ENCODE measurements at regions not wholly inside any gene's neighbourhood (a gene's known extent, or its start where the extent isn't known, plus 50 kb on each side); places are given as distances from the start of the nearest gene placed in this dataset.

DNA sequence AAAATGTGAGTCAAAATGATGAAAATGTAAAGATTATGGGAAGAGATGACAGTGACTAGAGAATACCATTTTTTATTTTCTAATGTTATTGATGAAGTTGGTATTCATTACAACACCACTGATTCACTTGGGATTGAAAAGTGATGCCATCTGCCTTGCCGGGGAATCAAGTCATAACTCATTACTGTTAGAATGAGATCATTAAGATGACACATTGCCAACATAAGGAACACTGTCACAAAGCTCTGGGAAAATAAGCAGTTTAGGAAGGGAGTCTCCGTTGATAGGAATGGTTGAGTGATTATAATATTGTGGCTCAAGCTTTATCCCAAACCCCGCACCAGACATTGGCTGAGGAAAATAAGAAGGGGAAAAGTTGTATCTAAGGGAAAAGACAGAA is 121.5 kb upstream of the PLPP4 start:
- ChIA-PET CTCF (interaction anchor here (1.5 kb wide), 1 partner anchor 87 kb away, joined by 3 read pairs; no protein-coding TSS in a partner anchor), POLR2A (no interaction called here)
- no peak overlapping the region for H3K4me3 ChIP-seq (ENCODE audit: low read depth, low read length)
- TF ChIP-seq, protein P1, sequence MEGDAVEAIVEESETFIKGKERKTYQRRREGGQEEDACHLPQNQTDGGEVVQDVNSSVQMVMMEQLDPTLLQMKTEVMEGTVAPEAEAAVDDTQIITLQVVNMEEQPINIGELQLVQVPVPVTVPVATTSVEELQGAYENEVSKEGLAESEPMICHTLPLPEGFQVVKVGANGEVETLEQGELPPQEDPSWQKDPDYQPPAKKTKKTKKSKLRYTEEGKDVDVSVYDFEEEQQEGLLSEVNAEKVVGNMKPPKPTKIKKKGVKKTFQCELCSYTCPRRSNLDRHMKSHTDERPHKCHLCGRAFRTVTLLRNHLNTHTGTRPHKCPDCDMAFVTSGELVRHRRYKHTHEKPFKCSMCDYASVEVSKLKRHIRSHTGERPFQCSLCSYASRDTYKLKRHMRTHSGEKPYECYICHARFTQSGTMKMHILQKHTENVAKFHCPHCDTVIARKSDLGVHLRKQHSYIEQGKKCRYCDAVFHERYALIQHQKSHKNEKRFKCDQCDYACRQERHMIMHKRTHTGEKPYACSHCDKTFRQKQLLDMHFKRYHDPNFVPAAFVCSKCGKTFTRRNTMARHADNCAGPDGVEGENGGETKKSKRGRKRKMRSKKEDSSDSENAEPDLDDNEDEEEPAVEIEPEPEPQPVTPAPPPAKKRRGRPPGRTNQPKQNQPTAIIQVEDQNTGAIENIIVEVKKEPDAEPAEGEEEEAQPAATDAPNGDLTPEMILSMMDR (IDR thresholded peaks at IDR 0.05; ENCODE audit: insufficient read depth, low read length, missing control alignments): no peak
- no peak for DNase-seq (ENCODE audit: low read depth, low spot score)

DNA sequence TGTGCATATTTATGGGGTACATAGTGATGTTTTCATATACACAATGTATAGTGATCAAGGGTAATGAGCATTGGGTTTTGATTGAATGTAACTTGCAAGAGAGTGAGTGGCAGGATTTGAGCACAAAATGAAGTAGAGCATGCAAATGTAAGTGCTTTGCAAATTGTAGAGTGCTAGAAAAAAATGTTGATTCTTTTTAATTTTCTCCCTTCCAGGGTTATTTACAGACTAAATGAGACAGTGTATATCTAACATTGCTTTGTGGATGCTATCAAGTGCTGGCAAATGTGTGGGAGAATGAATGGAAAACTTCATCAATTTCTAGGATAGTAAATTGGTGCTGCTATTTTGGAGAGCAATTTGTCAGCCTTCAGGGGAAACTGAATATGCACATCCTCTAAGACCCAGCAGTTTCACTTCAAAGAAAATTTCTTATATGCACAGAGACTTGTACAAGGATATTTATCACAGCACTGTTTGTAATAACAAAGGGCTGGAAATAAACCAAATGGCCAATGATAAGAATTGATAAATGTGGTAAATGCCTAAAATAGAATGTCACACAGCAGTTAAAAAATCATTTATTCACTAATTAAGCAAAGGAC is 120.6 kb upstream of the PLPP4 start:
- CTCF ChIA-PET: interaction anchor here (0.8 to 2.1 kb wide), 9 partner anchors 8 to 87 kb away, joined by 3 to 12 read pairs (median 3); no protein-coding TSS in a partner anchor
- POLR2A ChIA-PET: no interaction called here
- no peak for DNase-seq (ENCODE audit: low read depth, low spot score)
- no peak overlapping the region for H3K4me3 ChIP-seq (ENCODE audit: low read depth, low read length)
- TF ChIP-seq, protein P1 (IDR thresholded peaks at IDR 0.05; ENCODE audit: insufficient read depth, low read length, missing control alignments): no peak

DNA sequence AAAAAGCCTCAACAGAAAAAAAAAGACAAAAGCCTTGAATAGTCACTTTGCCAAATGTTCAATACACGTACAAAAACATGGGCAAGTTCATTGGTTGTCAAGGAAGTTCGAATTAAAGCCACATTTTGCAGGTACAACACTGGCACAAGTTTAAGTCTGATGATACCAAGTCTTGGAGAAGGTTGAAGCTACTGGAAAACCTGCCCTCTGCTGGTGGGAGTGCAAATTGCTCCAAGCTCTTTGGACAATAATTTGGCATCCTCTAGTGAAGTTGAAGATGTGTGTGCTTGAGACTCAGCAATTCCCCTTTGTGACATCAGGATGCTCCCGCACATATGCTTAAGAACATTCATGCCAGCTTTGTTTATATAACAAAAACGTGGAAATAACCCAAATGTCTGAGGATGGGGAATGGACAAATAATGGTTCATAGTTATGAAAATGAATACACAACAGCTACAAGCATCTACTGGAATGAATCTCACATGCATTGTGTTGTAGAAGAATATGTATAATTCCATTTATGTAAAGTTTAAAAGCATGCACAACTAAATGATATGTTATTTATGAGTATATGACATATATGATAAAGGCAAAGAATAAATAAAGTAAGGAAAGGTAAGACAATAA is 120.0 kb upstream of the PLPP4 start:
- ChIA-PET POLR2A (no interaction called here), CTCF (interaction anchor here (0.8 to 2.1 kb wide), 9 partner anchors 8 to 87 kb away, joined by 3 to 12 read pairs (median 3); no protein-coding TSS in a partner anchor)
- TF ChIP-seq, protein P1 (IDR thresholded peaks at IDR 0.05; ENCODE audit: insufficient read depth, low read length, missing control alignments): peak; percentile 62
- DNase-seq (ENCODE audit: low read depth, low spot score): no peak
- H3K4me3 ChIP-seq (ENCODE audit: low read depth, low read length): no peak overlapping the region

DNA sequence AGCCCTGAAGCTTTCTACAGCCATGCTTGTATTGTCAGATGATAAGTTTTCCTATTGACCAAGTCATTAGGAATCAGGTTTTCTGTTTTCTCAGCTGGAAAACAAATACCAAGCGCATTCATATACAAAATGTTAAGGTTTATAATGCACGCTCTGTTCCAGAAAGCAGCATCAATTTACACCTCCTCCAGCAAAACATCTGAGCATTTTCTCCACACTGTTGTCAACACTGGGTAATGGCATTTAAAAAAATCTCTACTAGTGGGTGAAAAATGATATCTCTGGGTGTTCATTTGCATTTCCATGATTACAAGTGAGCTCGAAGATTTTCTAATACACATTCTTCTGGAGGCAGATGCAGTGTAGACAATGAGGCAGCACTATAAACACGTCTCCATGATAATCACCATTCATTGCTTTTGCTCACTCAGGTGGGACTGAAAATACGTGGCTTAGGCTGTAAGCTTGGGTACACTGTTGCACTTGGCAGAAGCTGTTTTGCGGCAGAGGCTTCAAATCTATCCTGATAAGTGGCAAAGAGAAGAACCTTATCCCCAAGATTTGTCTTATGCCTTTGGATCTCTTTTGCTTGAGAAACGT is 114.8 kb upstream of the PLPP4 start:
- ChIA-PET CTCF (interaction anchor here (1.1 kb wide), 1 partner anchor 81 kb away, joined by 4 read pairs; no protein-coding TSS in a partner anchor), POLR2A (no interaction called here)
- DNase-seq (ENCODE audit: low read depth, low spot score): no peak
- TF ChIP-seq, protein P1 (IDR thresholded peaks at IDR 0.05; ENCODE audit: insufficient read depth, low read length, missing control alignments): no peak
- H3K4me3 ChIP-seq (ENCODE audit: low read depth, low read length): no peak overlapping the region

DNA sequence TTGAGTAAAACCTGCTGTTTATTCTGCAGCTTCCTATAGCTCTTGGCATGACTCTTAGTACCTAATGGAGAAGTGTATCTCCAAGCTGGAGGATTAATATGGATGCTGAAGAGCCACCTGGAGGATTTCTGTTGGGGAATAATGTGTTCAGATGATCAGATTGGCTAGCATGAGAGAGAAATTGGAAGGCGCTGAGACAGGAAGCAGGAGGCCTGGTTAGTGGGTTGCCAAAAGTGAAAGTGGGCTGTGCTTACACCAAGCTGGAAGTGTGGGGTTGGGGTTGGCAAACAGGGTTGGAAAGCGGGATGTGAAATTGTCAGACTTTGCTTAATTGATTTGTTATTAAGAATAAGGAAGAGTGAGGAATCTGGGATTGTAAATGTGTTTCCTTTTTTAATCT is 111.8 kb upstream of the PLPP4 start:
- TF ChIP-seq, protein P1 (IDR thresholded peaks at IDR 0.05; ENCODE audit: insufficient read depth, low read length, missing control alignments): no peak
- ChIA-PET POLR2A (no interaction called here), CTCF (interaction anchor here (0.9 kb wide), 2 partner anchors 8 to 13 kb away, joined by 3 read pairs; no protein-coding TSS in a partner anchor)
- H3K4me3 ChIP-seq (ENCODE audit: low read depth, low read length): no peak overlapping the region
- DNase-seq (ENCODE audit: low read depth, low spot score): no peak

DNA sequence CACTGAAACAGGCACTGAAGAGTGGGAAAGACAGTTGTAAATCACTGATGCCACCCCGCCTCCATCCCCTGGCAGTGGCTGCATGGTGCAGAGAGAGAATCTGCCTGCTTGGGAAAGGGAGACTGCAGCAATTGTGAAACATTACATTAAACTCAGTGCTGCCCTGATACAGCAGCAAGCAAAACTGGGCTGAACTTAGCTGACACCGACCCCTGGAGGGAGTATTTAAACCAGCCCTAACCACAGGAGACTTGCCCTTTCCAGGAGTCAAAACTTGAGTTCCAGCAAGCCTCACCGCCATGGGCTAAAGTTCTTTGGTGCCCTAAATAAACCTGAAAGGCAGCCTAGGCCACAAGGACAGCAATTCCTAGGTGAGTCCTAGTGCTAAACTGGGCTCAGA is 109.4 kb upstream of the PLPP4 start:
- ChIA-PET CTCF (interaction anchor here (1.2 kb wide), 1 partner anchor 25 kb away, joined by 3 read pairs; no protein-coding TSS in a partner anchor), POLR2A (no interaction called here)
- TF ChIP-seq, protein P1 (IDR thresholded peaks at IDR 0.05; ENCODE audit: insufficient read depth, low read length, missing control alignments): no peak
- no peak overlapping the region for H3K4me3 ChIP-seq (ENCODE audit: low read depth, low read length)
- DNase-seq (ENCODE audit: low read depth, low spot score): no peak
